AG04450 (cell line): ENCODE measurements at regions not wholly inside any gene's neighbourhood (a gene's known extent, or its start where the extent isn't known, plus 50 kb on each side); places are given as distances from the start of the nearest gene placed in this dataset.

Experiments
- CTCF ChIA-PET: fragments of 300-600, 350-600 bp; formaldehyde crosslinking; extraction: SDS; loops from one replicate; lab custom pipeline; 2022; ENCODE audit warnings: antibody characterized with exemption, inconsistent platforms; lab: Charles Lee
- POLR2A ChIA-PET: fragments of 350-600 bp; formaldehyde crosslinking; extraction: SDS; loops from one replicate; lab custom pipeline; 2021; ENCODE audit warnings: antibody characterized with exemption, inconsistent platforms; lab: Yijun Ruan, JAX
- DNase-seq: peaks from one replicate; pipeline ENCODE4 v3.0.0-alpha.2; 2011; ENCODE audit warnings: low read depth, low spot score
- H3K27ac ChIP-seq: one replicate; pipeline ENCODE4 v1.5.1; 2012; ENCODE audit warnings: low read depth, low read length, control low read depth
- H3K27me3 ChIP-seq: one replicate; pipeline ENCODE4 v1.6.0; 2012; ENCODE audit warnings: low read length; ENCODE audit not compliant: control insufficient read depth, insufficient read depth
- H3K4me3 ChIP-seq: 2 replicates; pipeline ENCODE4 v1.5.1; 2011; ENCODE audit warnings: mild to moderate bottlenecking, low read depth, low read length, control low read depth
- H3K9me3 ChIP-seq: 2 replicates; pipeline ENCODE4 v1.5.1; 2012; ENCODE audit warnings: low read length; ENCODE audit not compliant: control insufficient read depth, insufficient read depth
- CTCF ChIP-seq: IDR thresholded peaks from 2 replicates; pipeline ENCODE4 v1.5.1; 2011; ENCODE audit warnings: low read depth, low read length, control low read depth, inconsistent platforms

GRCh38 chr5:158020555-158021418, 161.8 kb upstream of the CLINT1 start:
- H3K27ac ChIP-seq: no peak overlapping the region
- no peaks in the 10 kb centered on the region for H3K27me3 ChIP-seq
- ChIA-PET POLR2A (no interaction called here), CTCF (interaction anchor here (0.7 to 1.1 kb wide), 2 partner anchors 26 to 1484 kb away, joined by 3 to 11 read pairs; no protein-coding TSS in a partner anchor)
- H3K4me3 ChIP-seq: no peak overlapping the region
- no peak for DNase-seq
- TF ChIP-seq CTCF: no peak
- H3K9me3 ChIP-seq: no peaks in the 10 kb centered on the region

GRCh38 chr5:158017469-158017868, 158.5 kb upstream of the CLINT1 start:
- DNase-seq: no peak
- Histone ChIP-seq H3K4me3 (no peak overlapping the region), H3K27ac (no peak overlapping the region), H3K27me3 (no peaks in the 10 kb centered on the region), H3K9me3 (no peaks in the 10 kb centered on the region)
- CTCF ChIA-PET: no interaction called here
- POLR2A ChIA-PET: no interaction called here
- no peak for TF ChIP-seq CTCF

- no peaks in the 10 kb centered on the region for H3K9me3 ChIP-seq
- POLR2A ChIA-PET: no interaction called here
- CTCF ChIA-PET: interaction anchor here (0.7 kb wide), 1 partner anchor 1272 kb away, joined by 3 read pairs; no protein-coding TSS in a partner anchor
- H3K27me3 ChIP-seq: no peaks in the 10 kb centered on the region
- TF ChIP-seq CTCF: no peak
- DNase-seq: no peak
- no peak overlapping the region for H3K4me3 ChIP-seq
- H3K27ac ChIP-seq: no peak overlapping the region
These were observed 155.4 kb upstream of the CLINT1 start for GRCh38 chr5:158014372-158014771.

GRCh38 chr5:158013939-158014338, 155.0 kb upstream of the CLINT1 start:
- no peaks in the 10 kb centered on the region for H3K27me3 ChIP-seq
- CTCF ChIA-PET: no interaction called here
- H3K9me3 ChIP-seq: no peaks in the 10 kb centered on the region
- no peak overlapping the region for H3K4me3 ChIP-seq
- TF ChIP-seq CTCF: peak; percentile 21; the same call in 1 of the 2 replicates
- POLR2A ChIA-PET: no interaction called here
- H3K27ac ChIP-seq: no peak overlapping the region
- no peak for DNase-seq

GRCh38 chr5:158013303-158013702, 154.4 kb upstream of the CLINT1 start:
- H3K4me3 ChIP-seq: no peak overlapping the region
- no peaks in the 10 kb centered on the region for H3K9me3 ChIP-seq
- no peak overlapping the region for H3K27ac ChIP-seq
- no peak for TF ChIP-seq CTCF
- H3K27me3 ChIP-seq: no peaks in the 10 kb centered on the region
- ChIA-PET CTCF (interaction anchor here (2.2 kb wide), 1 partner anchor 18 kb away, joined by 10 read pairs; no protein-coding TSS in a partner anchor), POLR2A (no interaction called here)
- DNase-seq: no peak
